GM12865 (cell line): ENCODE measurements at regions not wholly inside any gene's neighbourhood (a gene's known extent, or its start where the extent isn't known, plus 50 kb on each side); places are given as distances from the start of the nearest gene placed in this dataset.

Experiments
- DNase-seq: peaks from one replicate; pipeline ENCODE4 v3.0.0; 2010; ENCODE audit warnings: low read depth
- H3K4me3 ChIP-seq: 2 replicates; pipeline ENCODE4 v1.5.1; 2011; ENCODE audit warnings: mild to moderate bottlenecking, low read depth, low read length, control low read depth
- CTCF ChIP-seq: IDR thresholded peaks from 2 replicates; pipeline ENCODE4 v1.5.1; 2011; ENCODE audit warnings: low read length, control low read depth, low read depth, inconsistent platforms; ENCODE audit not compliant: insufficient read depth; ENCODE audit errors: missing control alignments

DNA sequence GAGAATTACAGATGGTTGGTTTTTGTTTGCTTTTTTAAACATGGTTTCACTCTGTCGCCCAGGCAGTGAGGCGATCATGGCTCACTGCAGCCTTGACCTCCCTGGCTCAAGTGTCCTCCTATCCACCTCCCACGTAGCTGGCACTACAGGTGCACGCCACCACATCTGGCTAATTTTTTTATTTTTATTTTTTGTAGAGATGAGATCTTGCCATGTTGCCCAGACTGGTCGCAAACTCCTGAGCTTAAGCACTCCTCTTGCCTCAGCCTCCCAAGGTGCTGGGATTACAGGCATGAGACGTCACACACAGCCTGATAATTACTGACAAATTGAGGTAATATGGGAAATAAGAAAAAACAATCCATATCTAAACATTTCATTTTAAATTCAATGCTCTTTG, 110.5 kb upstream of the ZSWIM2 start:
- no peak for TF ChIP-seq CTCF
- no peak overlapping the region for H3K4me3 ChIP-seq
- DNase-seq, result no peak

- TF ChIP-seq CTCF, result no peak
- DNase-seq, result no peak
Observed at GRCh38 chr2:186950694-186951093, 101.7 kb upstream of the ZSWIM2 start.

GRCh38 chr2:186949726-186950256, 100.8 kb upstream of the ZSWIM2 start:
- DNase-seq, result peak; percentile 37
- no peak overlapping the region for H3K4me3 ChIP-seq

More at GRCh38 chr2:186950694-186951093, 101.7 kb upstream of the ZSWIM2 start:
- no peak overlapping the region for H3K4me3 ChIP-seq

GRCh38 chr2:186947516-186947915, 98.5 kb upstream of the ZSWIM2 start:
- no peak for TF ChIP-seq CTCF
- no peak for DNase-seq
- H3K4me3 ChIP-seq, result no peak overlapping the region

More at GRCh38 chr2:186949726-186950256, 100.8 kb upstream of the ZSWIM2 start:
- TF ChIP-seq CTCF, result no peak

- DNase-seq, result no peak
- TF ChIP-seq CTCF, result no peak
- H3K4me3 ChIP-seq, result no peak overlapping the region
Observed at GRCh38 chr2:186946896-186947467, 98.0 kb upstream of the ZSWIM2 start.

DNA sequence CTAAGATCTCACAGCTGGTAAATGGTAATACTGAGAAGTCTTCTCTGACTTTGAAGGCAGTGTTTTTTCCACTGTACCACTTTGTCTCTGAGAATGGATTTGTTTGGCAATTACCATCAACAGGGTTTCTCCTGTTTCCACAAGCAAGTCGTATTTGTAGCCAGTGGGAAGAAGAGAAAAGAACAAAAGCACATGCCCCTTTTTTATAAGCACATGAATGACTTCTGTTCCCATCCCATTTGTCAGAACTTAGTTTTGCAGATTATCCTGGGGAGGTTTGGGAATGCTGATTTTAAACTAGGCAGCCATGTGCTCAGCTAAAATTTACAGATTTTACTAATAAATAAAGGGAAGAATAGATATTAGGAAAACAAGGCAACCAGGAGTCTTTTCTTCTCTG, 92.9 kb upstream of the ZSWIM2 start:
- TF ChIP-seq CTCF, result no peak
- no peak for DNase-seq
- no peak overlapping the region for H3K4me3 ChIP-seq

- DNase-seq, result no peak
- TF ChIP-seq CTCF, result no peak
- H3K4me3 ChIP-seq, result no peak overlapping the region
Observed at GRCh38 chr2:186940463-186940862, 91.5 kb upstream of the ZSWIM2 start.
